H1 (cell line): ENCODE measurements at regions not wholly inside any gene's neighbourhood (a gene's known extent, or its start where the extent isn't known, plus 50 kb on each side); places are given as distances from the start of the nearest gene placed in this dataset.

Experiments
- CTCF ChIA-PET: fragments of 300-600 bp; sonication (Branson Sonifier 250); formaldehyde crosslinking; loops from one replicate; lab custom pipeline; 2021; ENCODE audit not compliant: partially characterized antibody; lab: Charles Lee
- POLR2A ChIA-PET: fragments of 300-600 bp; sonication (Branson Sonifier 250); formaldehyde crosslinking; loops from one replicate; lab custom pipeline; 2021; ENCODE audit warnings: inconsistent platforms; ENCODE audit not compliant: partially characterized antibody; lab: Charles Lee
- DNase-seq, 2 experiments: peaks; one replicate each; pipeline versions ENCODE4 v3.0.0 to v3.0.0-alpha.2; 2010 to 2022; ENCODE audit warnings: low spot score in 2 of 2, low read depth in 1 of 2, mixed read lengths in 1 of 2
- FAIRE-seq: peaks from 2 replicates; lab custom pipeline; 2011; peaks lifted over from hg19 to GRCh38; lab: Jason Lieb, UNC
- H2AFZ ChIP-seq: 2 replicates; pipeline ENCODE4 v1.8.1; 2012; ENCODE audit warnings: low read length, inconsistent platforms
- H2AK5ac ChIP-seq: 2 replicates; pipeline ENCODE4 v1.6.1; 2013; ENCODE audit warnings: low read depth, low read length
- H2BK120ac ChIP-seq: replicated peaks from 2 replicates; pipeline ENCODE3; 2013; ENCODE audit warnings: low read depth, low read length, inconsistent platforms
- H2BK12ac ChIP-seq: 2 replicates; pipeline ENCODE4 v1.6.1; 2013; ENCODE audit warnings: low read depth, low read length
- H2BK15ac ChIP-seq: 2 replicates; pipeline ENCODE4 v1.6.1; 2013; ENCODE audit warnings: low read length
- H2BK20ac ChIP-seq: 2 replicates; pipeline ENCODE4 v1.6.1; 2013; ENCODE audit warnings: low read length
- H2BK5ac ChIP-seq: 2 replicates; pipeline ENCODE4 v1.6.1; 2013; ENCODE audit warnings: low read depth, low read length
- H3K14ac ChIP-seq: 2 replicates; pipeline ENCODE4 v1.6.1; 2013; ENCODE audit warnings: inconsistent platforms; ENCODE audit not compliant: insufficient read length
- H3K18ac ChIP-seq: 2 replicates; pipeline ENCODE4 v1.6.1; 2013; ENCODE audit warnings: low read length; ENCODE audit errors: extremely low read depth
- H3K23ac ChIP-seq: 2 replicates; pipeline ENCODE4 v1.6.1; 2013; ENCODE audit warnings: inconsistent platforms; ENCODE audit not compliant: insufficient read length
- H3K23me2 ChIP-seq: 2 replicates; pipeline ENCODE4 v1.6.1; 2013; ENCODE audit warnings: low read depth, low read length
- H3K27ac ChIP-seq: 2 replicates; pipeline ENCODE4 v1.6.1; 2011; ENCODE audit warnings: low read depth, low read length, inconsistent platforms
- H3K27me3 ChIP-seq, 4 experiments: replicated peaks in 1 of 4; 1 replicate in 1 of 4; 2 replicates in 3 of 4; pipeline versions ENCODE4 v1.6.1 to v1.8.1; 2011 to 2013; ENCODE audit warnings: low read length in 3 of 4, mild to moderate bottlenecking in 3 of 4, inconsistent platforms in 2 of 4, mixed read lengths in 2 of 4, moderate library complexity in 1 of 4; ENCODE audit not compliant: control insufficient read depth in 3 of 4, insufficient read depth in 3 of 4; ENCODE audit errors: extremely low read depth in 1 of 4
- H3K36me3 ChIP-seq, 4 experiments: 2 replicates each; pipeline versions ENCODE4 v1.6.1 to v1.8.1; 2011 to 2013; ENCODE audit warnings: mild to moderate bottlenecking in 4 of 4, low read length in 3 of 4, moderate library complexity in 2 of 4, control low read depth in 1 of 4, inconsistent platforms in 1 of 4; ENCODE audit not compliant: insufficient read depth in 4 of 4, control insufficient read depth in 2 of 4
- H3K4ac ChIP-seq: replicated peaks from 2 replicates; pipeline ENCODE3; 2013; ENCODE audit warnings: low read length, low read depth, mixed read lengths, inconsistent platforms; ENCODE audit not compliant: insufficient read length
- H3K4me1 ChIP-seq, 4 experiments: replicated peaks in 1 of 4; 1 replicate in 1 of 4; 2 replicates in 3 of 4; pipeline versions ENCODE4 v1.6.1 to v1.8.1; 2011 to 2013; ENCODE audit warnings: low read length in 3 of 4, inconsistent platforms in 2 of 4, mixed read lengths in 1 of 4; ENCODE audit not compliant: insufficient read depth in 4 of 4, control insufficient read depth in 3 of 4
- H3K4me2 ChIP-seq, 2 experiments: 2 replicates each; pipeline versions ENCODE4 v1.6.1 to v1.8.1; 2011 to 2013; ENCODE audit warnings: low read depth in 2 of 2, low read length in 2 of 2, control low read depth in 1 of 2, inconsistent platforms in 1 of 2, mild to moderate bottlenecking in 1 of 2; ENCODE audit not compliant: insufficient read depth in 1 of 2
- H3K4me3 ChIP-seq, 4 experiments: fragments of 200-600, 300-600 bp in 1 of 4; sonication (generic), shearing (Covaris generic), sonication (Bioruptor Twin) in 1 of 4; 2 replicates each; pipeline versions ENCODE4 v1.5.1 to v1.8.1; 2011 to 2016; ENCODE audit warnings: low read length in 4 of 4, low read depth in 3 of 4, control low read depth in 2 of 4, inconsistent platforms in 2 of 4, mild to moderate bottlenecking in 2 of 4, mixed read lengths in 1 of 4, moderate library complexity in 1 of 4; ENCODE audit not compliant: insufficient read depth in 2 of 4; ENCODE audit errors: extremely low read depth in 1 of 4
- H3K56ac ChIP-seq: replicated peaks from 2 replicates; pipeline ENCODE3; 2013; ENCODE audit warnings: low read depth, mild to moderate bottlenecking, mixed read lengths, low read length, inconsistent platforms; ENCODE audit not compliant: insufficient read length
- H3K79me1 ChIP-seq: 2 replicates; pipeline ENCODE4 v1.6.1; 2013; ENCODE audit warnings: low read depth, low read length, control low read depth
- H3K79me2 ChIP-seq, 2 experiments: 2 replicates each; pipeline versions ENCODE4 v1.6.1 to v1.8.1; 2012 to 2013; ENCODE audit warnings: low read length in 2 of 2, mild to moderate bottlenecking in 2 of 2, inconsistent platforms in 1 of 2; ENCODE audit not compliant: insufficient read depth in 2 of 2, control insufficient read depth in 1 of 2
- H3K9ac ChIP-seq, 4 experiments: replicated peaks in 1 of 4; 1 replicate in 1 of 4; 2 replicates in 3 of 4; pipeline versions ENCODE4 v1.6.1 to v1.8.1; 2011 to 2013; ENCODE audit warnings: low read depth in 3 of 4, low read length in 3 of 4, control low read depth in 2 of 4, mild to moderate bottlenecking in 2 of 4, moderate library complexity in 2 of 4, inconsistent platforms in 1 of 4; ENCODE audit errors: extremely low read depth in 1 of 4
- H3K9me3 ChIP-seq, 2 experiments: 2 replicates each; pipeline versions ENCODE4 v1.6.1 to v1.8.1; 2012 to 2013; ENCODE audit warnings: mild to moderate bottlenecking in 2 of 2, moderate library complexity in 2 of 2, control low read depth in 1 of 2, inconsistent platforms in 1 of 2, low read depth in 1 of 2, low read length in 1 of 2, mixed read lengths in 1 of 2; ENCODE audit not compliant: insufficient read depth in 2 of 2
- H4K20me1 ChIP-seq, 2 experiments: replicated peaks in 1 of 2; 2 replicates each; pipeline versions ENCODE3 to v1.8.1; 2011 to 2013; ENCODE audit warnings: inconsistent platforms in 2 of 2, low read length in 2 of 2, mild to moderate bottlenecking in 1 of 2; ENCODE audit not compliant: insufficient read depth in 2 of 2, control insufficient read depth in 1 of 2
- H4K5ac ChIP-seq: 2 replicates; pipeline ENCODE4 v1.6.1; 2013; ENCODE audit warnings: low read length, low read depth, mixed read lengths, inconsistent platforms; ENCODE audit not compliant: insufficient read length
- H4K8ac ChIP-seq: 2 replicates; pipeline ENCODE4 v1.8.0; 2013; ENCODE audit warnings: mild to moderate bottlenecking, moderate library complexity, low read length, inconsistent platforms; ENCODE audit not compliant: insufficient read depth; ENCODE audit errors: extremely low read depth
- H4K91ac ChIP-seq: replicated peaks from 2 replicates; pipeline ENCODE3; 2013; ENCODE audit warnings: low read length, mixed read lengths, inconsistent platforms; ENCODE audit not compliant: insufficient read length
- BCL11A ChIP-seq, 2 experiments: IDR thresholded peaks; one replicate each; pipeline ENCODE4 v1.6.1; 2011; ENCODE audit warnings: low read depth in 2 of 2, low read length in 2 of 2, mild to moderate bottlenecking in 2 of 2
- BRCA1 ChIP-seq: IDR thresholded peaks from 2 replicates; pipeline ENCODE4 v1.6.1; 2012; ENCODE audit warnings: low read depth, low read length, improper control_type of control experiment
- EGR1 ChIP-seq: IDR thresholded peaks from 2 replicates; pipeline ENCODE4 v1.6.1; 2011; ENCODE audit warnings: low read depth, low read length, borderline replicate concordance
- GABPA ChIP-seq: IDR thresholded peaks from 2 replicates; pipeline ENCODE4 v1.6.1; 2011; ENCODE audit warnings: mild to moderate bottlenecking, low read length, moderate library complexity, borderline replicate concordance; ENCODE audit not compliant: insufficient read depth
- HDAC6 ChIP-seq: IDR thresholded peaks from one replicate; pipeline ENCODE4 v1.7.1; 2012; ENCODE audit warnings: low read depth, mild to moderate bottlenecking, inconsistent platforms, low read length, moderate library complexity
- KDM4A ChIP-seq: IDR thresholded peaks from one replicate; pipeline ENCODE4 v1.7.1; 2012; ENCODE audit warnings: low read depth, mild to moderate bottlenecking, moderate library complexity, low read length, inconsistent platforms; ENCODE audit not compliant: severe bottlenecking
- TAF1 ChIP-seq: IDR thresholded peaks from 2 replicates; pipeline ENCODE4 v1.6.1; 2011; ENCODE audit warnings: mild to moderate bottlenecking, low read depth, low read length
- TEAD4 ChIP-seq: IDR thresholded peaks from 2 replicates; pipeline ENCODE4 v1.6.1; 2012; ENCODE audit warnings: low read depth, low read length, inconsistent platforms, mixed read lengths
- ZNF274 ChIP-seq: IDR thresholded peaks from 2 replicates; pipeline ENCODE4 v1.7.0; 2012; ENCODE audit warnings: low read length, borderline replicate concordance; ENCODE audit errors: extremely low read depth
- WGBS, 2 experiments: shearing (Covaris generic) in 1 of 2; methylation state at CpG; one replicate each; pipeline versions ENCODE4 v1.1.6 to v1.1.7; 2013 to 2015; ENCODE audit warnings: low lambda C conversion rate in 2 of 2, mixed read lengths in 2 of 2, inconsistent platforms in 1 of 2, low coverage in 1 of 2, missing lambda C conversion rate in 1 of 2; ENCODE audit not compliant: insufficient replicate concordance in 2 of 2, insufficient coverage in 1 of 2, insufficient read length in 1 of 2; ENCODE audit errors: extremely low coverage in 1 of 2, missing lambda C conversion rate in 1 of 2; 5-methylcytosine and 5-hydroxymethylcytosine counted together

DNA sequence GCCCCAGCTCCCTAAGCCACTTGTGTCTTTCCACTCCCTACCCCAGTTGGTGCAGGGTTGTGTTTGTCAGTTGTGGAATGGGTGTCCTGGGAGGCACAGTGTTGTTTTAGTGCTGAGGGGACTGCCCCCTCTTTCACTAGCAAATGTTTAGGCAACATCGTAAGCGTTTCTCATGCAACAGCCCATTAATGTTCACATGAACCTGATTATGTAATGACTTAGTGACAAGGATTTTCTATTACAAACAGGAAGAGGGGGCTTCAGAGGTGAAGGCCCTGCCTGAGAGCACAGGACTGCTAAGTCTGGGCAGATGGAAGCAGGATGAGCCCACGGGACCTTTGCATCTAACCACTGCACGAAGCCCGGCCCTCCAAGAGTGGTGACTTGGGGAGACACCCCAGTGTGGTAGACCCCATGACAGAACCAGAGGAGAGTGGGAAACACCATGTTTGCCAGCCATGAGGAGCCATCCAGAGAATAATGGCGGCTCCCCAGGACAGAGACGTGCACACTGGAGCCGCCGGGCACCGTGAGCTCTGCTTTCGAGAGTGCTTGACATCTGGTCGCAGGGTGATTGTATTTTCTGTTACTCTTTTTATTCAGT lies 339.7 kb downstream of the THBS2 start:
- WGBS, 2 experiments, result 93% methylated on average over 12 of the region's 12 CpGs; no CpG with 5 or more reads in 1 of the 2 experiments

More for the DNA sequence above, 339.7 kb downstream of the THBS2 start:
- Histone ChIP-seq H4K20me1 (no peaks in the 10 kb centered on the region), H2BK20ac (no peak overlapping the region), H3K4me2 (no peak overlapping the region), H3K18ac (no peak overlapping the region), H2BK120ac (no peak overlapping the region), H2AFZ (no peak overlapping the region), H2BK15ac (no peak overlapping the region), H3K9me3 (peaks cover 10 to 25% of the 10 kb centered on the region in 2 experiments), H3K36me3 (peaks cover 0 to 5% (median 0%) of the 10 kb centered on the region in 4 experiments; a peak in 1 of 8 replicates), H4K8ac (0 out of 2 replicates have a peak overlapping the region, but pooled peaks have one; percentile 41), H3K23ac (no peak overlapping the region), H3K79me2 (no peaks in the 10 kb centered on the region), H3K23me2 (no peaks in the 10 kb centered on the region), H3K79me1 (no peaks in the 10 kb centered on the region), H2BK5ac (no peak overlapping the region), H3K4me1 (no peaks in the 10 kb centered on the region), H3K14ac (no peak overlapping the region), H2AK5ac (no peak overlapping the region), H3K4ac (no peak overlapping the region), H3K27ac (no peak overlapping the region), H3K4me3 (no peak overlapping the region), H3K9ac (no peak overlapping the region), H3K27me3 (no peaks in the 10 kb centered on the region), H4K5ac (no peak overlapping the region), H3K56ac (no peak overlapping the region), H2BK12ac (no peak overlapping the region), H4K91ac (no peak overlapping the region)
- CTCF ChIA-PET, result no interaction called here
- POLR2A ChIA-PET, result no interaction called here
- no peak for DNase-seq
- no peak for FAIRE-seq
- TF ChIP-seq BCL11A (IDR thresholded peaks at IDR 0.05; ENCODE audit: low read depth in 2 of 2, low read length in 2 of 2), result no peak
- TF ChIP-seq KDM4A, result no peak
- no peak for TF ChIP-seq TEAD4
- no peak for TF ChIP-seq ZNF274
- no peak for TF ChIP-seq GABPA
- no peak for TF ChIP-seq TAF1
- TF ChIP-seq BRCA1, result no peak
- TF ChIP-seq EGR1, result no peak
- TF ChIP-seq HDAC6, result no peak
